ENCODE measurements at regions not wholly inside any gene's neighbourhood (a gene's known extent, or its start where the extent isn't known, plus 50 kb on each side); places are given as distances from the start of the nearest gene placed in this dataset.

DNA sequence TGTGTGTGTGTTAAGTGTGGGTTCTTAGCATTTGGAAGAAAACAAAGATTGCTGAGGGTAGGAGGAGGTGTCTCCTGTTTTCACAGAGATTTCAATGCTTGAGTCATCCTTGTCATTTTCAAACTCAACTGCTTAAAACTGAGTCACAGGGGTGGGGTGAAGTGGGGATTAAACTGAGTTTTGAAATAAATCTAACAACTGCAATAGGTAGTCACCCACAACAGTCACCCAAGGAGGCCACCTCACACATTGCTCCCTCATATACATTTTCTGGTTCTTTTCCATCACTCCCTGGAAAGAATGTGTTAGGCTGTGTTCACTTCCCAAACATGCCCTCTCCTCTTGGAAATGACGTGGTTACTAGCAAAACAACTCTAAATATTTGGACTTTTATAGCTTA, 187.7 kb upstream of the CMC1 start:
- TF ChIP-seq EP300 (conservative IDR thresholded peaks at IDR 0.05; ENCODE audit: poor library complexity, severe bottlenecking), result no peak
- no peak for TF ChIP-seq RAD21 (conservative IDR thresholded peaks at IDR 0.05)
- TF ChIP-seq MXI1 (conservative IDR thresholded peaks at IDR 0.05; ENCODE audit: poor library complexity, severe bottlenecking), result no peak
- TF ChIP-seq EZH2 (IDR thresholded peaks at IDR 0.05; ENCODE audit: borderline replicate concordance, insufficient read depth, low read length, poor library complexity, severe bottlenecking), result no peak
- TF ChIP-seq, protein P1, sequence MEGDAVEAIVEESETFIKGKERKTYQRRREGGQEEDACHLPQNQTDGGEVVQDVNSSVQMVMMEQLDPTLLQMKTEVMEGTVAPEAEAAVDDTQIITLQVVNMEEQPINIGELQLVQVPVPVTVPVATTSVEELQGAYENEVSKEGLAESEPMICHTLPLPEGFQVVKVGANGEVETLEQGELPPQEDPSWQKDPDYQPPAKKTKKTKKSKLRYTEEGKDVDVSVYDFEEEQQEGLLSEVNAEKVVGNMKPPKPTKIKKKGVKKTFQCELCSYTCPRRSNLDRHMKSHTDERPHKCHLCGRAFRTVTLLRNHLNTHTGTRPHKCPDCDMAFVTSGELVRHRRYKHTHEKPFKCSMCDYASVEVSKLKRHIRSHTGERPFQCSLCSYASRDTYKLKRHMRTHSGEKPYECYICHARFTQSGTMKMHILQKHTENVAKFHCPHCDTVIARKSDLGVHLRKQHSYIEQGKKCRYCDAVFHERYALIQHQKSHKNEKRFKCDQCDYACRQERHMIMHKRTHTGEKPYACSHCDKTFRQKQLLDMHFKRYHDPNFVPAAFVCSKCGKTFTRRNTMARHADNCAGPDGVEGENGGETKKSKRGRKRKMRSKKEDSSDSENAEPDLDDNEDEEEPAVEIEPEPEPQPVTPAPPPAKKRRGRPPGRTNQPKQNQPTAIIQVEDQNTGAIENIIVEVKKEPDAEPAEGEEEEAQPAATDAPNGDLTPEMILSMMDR (IDR thresholded peaks at IDR 0.05; ENCODE audit: poor library complexity, severe bottlenecking), result no peak
- TF ChIP-seq, protein P2, sequence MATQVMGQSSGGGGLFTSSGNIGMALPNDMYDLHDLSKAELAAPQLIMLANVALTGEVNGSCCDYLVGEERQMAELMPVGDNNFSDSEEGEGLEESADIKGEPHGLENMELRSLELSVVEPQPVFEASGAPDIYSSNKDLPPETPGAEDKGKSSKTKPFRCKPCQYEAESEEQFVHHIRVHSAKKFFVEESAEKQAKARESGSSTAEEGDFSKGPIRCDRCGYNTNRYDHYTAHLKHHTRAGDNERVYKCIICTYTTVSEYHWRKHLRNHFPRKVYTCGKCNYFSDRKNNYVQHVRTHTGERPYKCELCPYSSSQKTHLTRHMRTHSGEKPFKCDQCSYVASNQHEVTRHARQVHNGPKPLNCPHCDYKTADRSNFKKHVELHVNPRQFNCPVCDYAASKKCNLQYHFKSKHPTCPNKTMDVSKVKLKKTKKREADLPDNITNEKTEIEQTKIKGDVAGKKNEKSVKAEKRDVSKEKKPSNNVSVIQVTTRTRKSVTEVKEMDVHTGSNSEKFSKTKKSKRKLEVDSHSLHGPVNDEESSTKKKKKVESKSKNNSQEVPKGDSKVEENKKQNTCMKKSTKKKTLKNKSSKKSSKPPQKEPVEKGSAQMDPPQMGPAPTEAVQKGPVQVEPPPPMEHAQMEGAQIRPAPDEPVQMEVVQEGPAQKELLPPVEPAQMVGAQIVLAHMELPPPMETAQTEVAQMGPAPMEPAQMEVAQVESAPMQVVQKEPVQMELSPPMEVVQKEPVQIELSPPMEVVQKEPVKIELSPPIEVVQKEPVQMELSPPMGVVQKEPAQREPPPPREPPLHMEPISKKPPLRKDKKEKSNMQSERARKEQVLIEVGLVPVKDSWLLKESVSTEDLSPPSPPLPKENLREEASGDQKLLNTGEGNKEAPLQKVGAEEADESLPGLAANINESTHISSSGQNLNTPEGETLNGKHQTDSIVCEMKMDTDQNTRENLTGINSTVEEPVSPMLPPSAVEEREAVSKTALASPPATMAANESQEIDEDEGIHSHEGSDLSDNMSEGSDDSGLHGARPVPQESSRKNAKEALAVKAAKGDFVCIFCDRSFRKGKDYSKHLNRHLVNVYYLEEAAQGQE (IDR thresholded peaks at IDR 0.05; ENCODE audit: borderline replicate concordance), result no peak
- TF ChIP-seq TAF1 (IDR thresholded peaks at IDR 0.05; ENCODE audit: low read depth), result no peak
- no peak for TF ChIP-seq SMC3 (conservative IDR thresholded peaks at IDR 0.05; ENCODE audit: poor library complexity)
- no peak for TF ChIP-seq POLR2AphosphoS5 (IDR thresholded peaks at IDR 0.05)
- Histone ChIP-seq H3K27ac (ENCODE audit: low read length) (no peak overlapping the region), H3K36me3 (ENCODE audit: insufficient read depth, low read length) (no peaks in the 10 kb centered on the region), H3F3A (ENCODE audit: insufficient read depth, low read length, poor library complexity, severe bottlenecking) (no peaks in the 10 kb centered on the region), H3K4me3 (ENCODE audit: low read length) (no peak overlapping the region), H3K9ac (ENCODE audit: low read length) (no peak overlapping the region), H3K9me3 (ENCODE audit: low read length) (no peaks in the 10 kb centered on the region), H3K4me2 (ENCODE audit: low read length) (no peak overlapping the region), H4K20me1 (ENCODE audit: insufficient read depth) (no peaks in the 10 kb centered on the region), H2AFZ (ENCODE audit: low read depth, low read length) (no peak overlapping the region), H3K9me2 (ENCODE audit: insufficient read depth, low read length) (no peaks in the 10 kb centered on the region), H3K79me2 (replicated peaks; ENCODE audit: insufficient read depth, low read length) (no peaks in the 10 kb centered on the region), H3K27me3 (ENCODE audit: insufficient read depth, low read depth, low read length) (no peaks in the 10 kb centered on the region)

DNA sequence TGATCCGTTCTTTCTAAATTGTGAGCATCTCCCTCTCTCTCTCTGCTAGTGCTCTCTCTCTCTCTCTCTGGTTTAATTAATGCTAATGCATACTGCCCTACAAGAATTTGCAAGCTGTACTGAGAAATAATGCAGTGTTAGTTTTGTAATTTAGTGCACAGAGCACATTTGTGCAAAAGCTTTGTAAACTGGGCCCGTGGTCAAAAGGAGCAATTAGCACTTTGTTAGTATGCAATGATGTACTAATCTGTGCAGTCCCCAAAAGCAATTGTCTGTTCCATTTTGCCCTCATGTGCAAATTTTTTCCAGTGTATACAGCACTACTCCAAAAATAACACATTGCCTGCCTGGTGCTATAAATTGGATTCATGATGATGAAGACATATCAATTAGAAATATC, 184.6 kb upstream of the CMC1 start:
- Histone ChIP-seq H3K9ac (ENCODE audit: low read length) (no peak overlapping the region), H3K79me2 (replicated peaks; ENCODE audit: insufficient read depth, low read length) (no peaks in the 10 kb centered on the region), H3K9me2 (ENCODE audit: insufficient read depth, low read length) (no peaks in the 10 kb centered on the region), H3K9me3 (ENCODE audit: low read length) (no peaks in the 10 kb centered on the region), H4K20me1 (ENCODE audit: insufficient read depth) (no peaks in the 10 kb centered on the region), H3F3A (ENCODE audit: insufficient read depth, low read length, poor library complexity, severe bottlenecking) (no peaks in the 10 kb centered on the region), H3K36me3 (ENCODE audit: insufficient read depth, low read length) (no peaks in the 10 kb centered on the region), H3K27ac (ENCODE audit: low read length) (no peak overlapping the region), H3K27me3 (ENCODE audit: insufficient read depth, low read depth, low read length) (no peaks in the 10 kb centered on the region), H3K4me2 (ENCODE audit: low read length) (no peak overlapping the region), H2AFZ (ENCODE audit: low read depth, low read length) (no peak overlapping the region), H3K4me3 (ENCODE audit: low read length) (no peak overlapping the region)
- TF ChIP-seq EP300 (conservative IDR thresholded peaks at IDR 0.05; ENCODE audit: poor library complexity, severe bottlenecking) (no peak), EZH2 (IDR thresholded peaks at IDR 0.05; ENCODE audit: borderline replicate concordance, insufficient read depth, low read length, poor library complexity, severe bottlenecking) (no peak), MXI1 (conservative IDR thresholded peaks at IDR 0.05; ENCODE audit: poor library complexity, severe bottlenecking) (no peak), RAD21 (conservative IDR thresholded peaks at IDR 0.05) (no peak), SMC3 (conservative IDR thresholded peaks at IDR 0.05; ENCODE audit: poor library complexity) (no peak), POLR2AphosphoS5 (IDR thresholded peaks at IDR 0.05) (no peak), TAF1 (IDR thresholded peaks at IDR 0.05; ENCODE audit: low read depth) (no peak)
- TF ChIP-seq, protein P1 (IDR thresholded peaks at IDR 0.05; ENCODE audit: poor library complexity, severe bottlenecking), result no peak
- TF ChIP-seq, protein P2 (IDR thresholded peaks at IDR 0.05; ENCODE audit: borderline replicate concordance), result no peak
